HL-60 (cell line): ENCODE measurements at regions not wholly inside any gene's neighbourhood (a gene's known extent, or its start where the extent isn't known, plus 50 kb on each side); places are given as distances from the start of the nearest gene placed in this dataset.
"Not testable (repeated sequence)": the region's sequence is repeated elsewhere in the genome, so short reads cannot be mapped to it uniquely, and the experiment has no call there.

Source experiments
- DNase-seq, 2 experiments: peaks; one replicate each; pipeline ENCODE4 v3.0.0-alpha.2; 2010 to 2020; ENCODE audit warnings: low read depth in 1 of 2, low spot score in 1 of 2
- H3K27ac ChIP-seq: fragments of 250-450 bp; sonication (Bioruptor Pico); replicated peaks from 2 replicates; pipeline ENCODE4 v1.5.1; 2020; ENCODE audit warnings: mild to moderate bottlenecking, moderate library complexity
- H3K27me3 ChIP-seq: fragments of 250-450 bp; sonication (Bioruptor Pico); 2 replicates; pipeline ENCODE4 v1.5.1; 2021; ENCODE audit warnings: mild to moderate bottlenecking, moderate library complexity; ENCODE audit not compliant: insufficient read depth, poor library complexity, severe bottlenecking
- H3K4me3 ChIP-seq: replicated peaks from 2 replicates; pipeline ENCODE4 v1.5.1; 2011; ENCODE audit warnings: mild to moderate bottlenecking, control low read depth, low read length; ENCODE audit not compliant: insufficient read depth
- GABPA ChIP-seq: IDR thresholded peaks from 2 replicates; pipeline ENCODE4 v1.6.1; 2012; ENCODE audit warnings: low read depth
- POLR2AphosphoS5 ChIP-seq: IDR thresholded peaks from 2 replicates; pipeline ENCODE4 v1.6.1; 2012; ENCODE audit warnings: low read depth
- SPI1 ChIP-seq: IDR thresholded peaks from 2 replicates; pipeline ENCODE4 v1.6.1; 2012; ENCODE audit warnings: low read depth, mild to moderate bottlenecking, borderline replicate concordance
- TF ChIP-seq, protein P1 (sequence below): IDR thresholded peaks from 2 replicates; pipeline ENCODE4 v1.6.1; 2012; ENCODE audit warnings: low read depth; ENCODE audit not compliant: insufficient replicate concordance
- TF ChIP-seq, protein P2 (sequence below): IDR thresholded peaks from one replicate; pipeline ENCODE4 v1.5.1; 2011; ENCODE audit warnings: low read length, control low read depth, inconsistent platforms; ENCODE audit not compliant: insufficient read depth

DNA sequence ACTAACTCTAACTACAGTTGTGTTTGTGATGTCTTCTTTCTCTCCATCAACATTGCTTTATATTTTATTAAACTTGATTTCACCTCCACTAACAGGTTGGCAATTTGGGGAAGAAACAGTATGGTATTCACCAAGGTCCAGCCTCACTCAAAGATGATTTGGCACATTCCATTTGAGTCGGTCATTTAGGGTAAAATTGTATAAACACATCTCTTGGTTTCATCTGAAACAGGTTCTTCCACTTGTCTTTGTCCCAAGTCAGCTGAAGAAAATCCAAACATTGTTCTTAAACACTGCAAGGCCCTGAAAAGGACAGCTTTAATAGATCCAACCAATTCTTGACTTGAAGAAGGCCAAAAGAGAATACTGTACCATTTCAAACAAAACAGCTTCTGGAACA lies 104.9 kb upstream of the NT5E start:
- no peak overlapping the region for H3K4me3 ChIP-seq
- H3K27ac ChIP-seq, result no peak overlapping the region
- DNase-seq, result no peak
- peaks cover 2% of the 10 kb centered on the region for H3K27me3 ChIP-seq
- TF ChIP-seq GABPA, result no peak
- TF ChIP-seq SPI1, result no peak
- TF ChIP-seq, protein P1, sequence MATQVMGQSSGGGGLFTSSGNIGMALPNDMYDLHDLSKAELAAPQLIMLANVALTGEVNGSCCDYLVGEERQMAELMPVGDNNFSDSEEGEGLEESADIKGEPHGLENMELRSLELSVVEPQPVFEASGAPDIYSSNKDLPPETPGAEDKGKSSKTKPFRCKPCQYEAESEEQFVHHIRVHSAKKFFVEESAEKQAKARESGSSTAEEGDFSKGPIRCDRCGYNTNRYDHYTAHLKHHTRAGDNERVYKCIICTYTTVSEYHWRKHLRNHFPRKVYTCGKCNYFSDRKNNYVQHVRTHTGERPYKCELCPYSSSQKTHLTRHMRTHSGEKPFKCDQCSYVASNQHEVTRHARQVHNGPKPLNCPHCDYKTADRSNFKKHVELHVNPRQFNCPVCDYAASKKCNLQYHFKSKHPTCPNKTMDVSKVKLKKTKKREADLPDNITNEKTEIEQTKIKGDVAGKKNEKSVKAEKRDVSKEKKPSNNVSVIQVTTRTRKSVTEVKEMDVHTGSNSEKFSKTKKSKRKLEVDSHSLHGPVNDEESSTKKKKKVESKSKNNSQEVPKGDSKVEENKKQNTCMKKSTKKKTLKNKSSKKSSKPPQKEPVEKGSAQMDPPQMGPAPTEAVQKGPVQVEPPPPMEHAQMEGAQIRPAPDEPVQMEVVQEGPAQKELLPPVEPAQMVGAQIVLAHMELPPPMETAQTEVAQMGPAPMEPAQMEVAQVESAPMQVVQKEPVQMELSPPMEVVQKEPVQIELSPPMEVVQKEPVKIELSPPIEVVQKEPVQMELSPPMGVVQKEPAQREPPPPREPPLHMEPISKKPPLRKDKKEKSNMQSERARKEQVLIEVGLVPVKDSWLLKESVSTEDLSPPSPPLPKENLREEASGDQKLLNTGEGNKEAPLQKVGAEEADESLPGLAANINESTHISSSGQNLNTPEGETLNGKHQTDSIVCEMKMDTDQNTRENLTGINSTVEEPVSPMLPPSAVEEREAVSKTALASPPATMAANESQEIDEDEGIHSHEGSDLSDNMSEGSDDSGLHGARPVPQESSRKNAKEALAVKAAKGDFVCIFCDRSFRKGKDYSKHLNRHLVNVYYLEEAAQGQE, result no peak
- TF ChIP-seq POLR2AphosphoS5, result no peak
- TF ChIP-seq, protein P2, sequence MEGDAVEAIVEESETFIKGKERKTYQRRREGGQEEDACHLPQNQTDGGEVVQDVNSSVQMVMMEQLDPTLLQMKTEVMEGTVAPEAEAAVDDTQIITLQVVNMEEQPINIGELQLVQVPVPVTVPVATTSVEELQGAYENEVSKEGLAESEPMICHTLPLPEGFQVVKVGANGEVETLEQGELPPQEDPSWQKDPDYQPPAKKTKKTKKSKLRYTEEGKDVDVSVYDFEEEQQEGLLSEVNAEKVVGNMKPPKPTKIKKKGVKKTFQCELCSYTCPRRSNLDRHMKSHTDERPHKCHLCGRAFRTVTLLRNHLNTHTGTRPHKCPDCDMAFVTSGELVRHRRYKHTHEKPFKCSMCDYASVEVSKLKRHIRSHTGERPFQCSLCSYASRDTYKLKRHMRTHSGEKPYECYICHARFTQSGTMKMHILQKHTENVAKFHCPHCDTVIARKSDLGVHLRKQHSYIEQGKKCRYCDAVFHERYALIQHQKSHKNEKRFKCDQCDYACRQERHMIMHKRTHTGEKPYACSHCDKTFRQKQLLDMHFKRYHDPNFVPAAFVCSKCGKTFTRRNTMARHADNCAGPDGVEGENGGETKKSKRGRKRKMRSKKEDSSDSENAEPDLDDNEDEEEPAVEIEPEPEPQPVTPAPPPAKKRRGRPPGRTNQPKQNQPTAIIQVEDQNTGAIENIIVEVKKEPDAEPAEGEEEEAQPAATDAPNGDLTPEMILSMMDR, result no peak

DNA sequence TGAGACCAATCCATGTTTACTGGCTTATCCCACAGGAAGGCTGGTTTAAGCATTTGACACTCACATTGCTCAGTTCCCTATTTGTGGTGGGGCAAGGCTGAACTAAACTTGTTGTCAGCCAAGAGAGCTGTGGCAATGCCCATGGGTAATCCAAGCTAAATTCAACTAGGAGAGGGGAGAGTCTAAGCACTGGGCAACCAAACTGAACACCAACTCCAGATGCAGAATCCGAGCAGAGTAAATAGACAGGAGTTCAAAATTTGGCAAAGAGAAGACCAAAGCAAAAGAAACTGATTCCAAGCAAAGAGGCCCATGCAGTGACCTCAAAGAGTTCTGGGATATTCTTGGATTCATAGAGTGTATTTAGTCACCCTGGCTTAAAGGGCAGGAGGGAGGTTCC lies 106.5 kb upstream of the NT5E start:
- no peak overlapping the region for H3K4me3 ChIP-seq
- no peak for DNase-seq
- peaks cover 2% of the 10 kb centered on the region for H3K27me3 ChIP-seq
- TF ChIP-seq, protein P2, result no peak
- TF ChIP-seq POLR2AphosphoS5, result no peak
- no peak for TF ChIP-seq SPI1
- TF ChIP-seq GABPA, result no peak
- TF ChIP-seq, protein P1, result no peak
- no peak overlapping the region for H3K27ac ChIP-seq

DNA sequence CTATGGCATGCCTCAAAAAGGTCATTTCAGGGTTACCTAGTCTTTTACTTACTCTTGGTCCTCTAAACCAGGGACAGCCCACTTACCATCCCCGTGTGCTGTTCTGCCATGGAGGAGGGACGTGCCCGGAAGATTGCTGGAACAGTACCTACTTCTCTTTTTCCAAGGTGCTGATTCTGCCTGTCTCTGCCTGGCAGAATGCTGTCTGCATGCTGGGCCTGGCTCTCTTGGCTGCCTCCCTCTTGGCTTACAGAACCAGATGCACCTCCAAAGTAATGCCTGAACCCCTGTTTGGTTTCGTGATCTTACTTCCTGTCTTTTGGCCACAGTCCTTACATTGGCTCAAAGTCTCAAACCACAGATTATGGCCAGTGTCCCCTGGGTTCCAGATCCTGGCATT lies 120.7 kb upstream of the NT5E start:
- TF ChIP-seq, protein P2, result no peak
- no peak for TF ChIP-seq SPI1
- no peak for TF ChIP-seq GABPA
- TF ChIP-seq POLR2AphosphoS5, result no peak
- TF ChIP-seq, protein P1, result no peak

DNA sequence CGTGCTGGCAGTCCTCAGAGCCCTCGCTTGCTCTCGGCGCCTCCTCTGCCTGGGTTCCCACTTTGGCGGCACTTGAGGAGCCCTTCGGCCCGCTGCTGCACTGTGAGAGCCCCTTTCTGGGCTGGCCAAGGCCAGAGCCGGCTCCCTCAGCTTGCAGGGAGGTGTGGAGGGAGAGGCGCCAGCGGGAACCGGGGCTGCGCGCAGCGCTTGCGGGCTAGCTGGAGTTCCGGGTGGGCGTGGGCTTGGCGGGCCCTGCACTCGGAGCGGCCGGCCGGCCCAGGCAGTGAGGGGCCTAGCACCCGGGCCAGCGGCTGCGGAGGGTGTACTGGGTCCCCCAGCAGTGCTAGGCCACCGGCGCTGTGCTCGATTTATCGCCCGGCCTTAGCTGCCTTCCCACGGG lies 124.1 kb upstream of the NT5E start:
- not testable (repeated sequence) for H3K27ac ChIP-seq, H3K27me3 ChIP-seq, DNase-seq, H3K4me3 ChIP-seq

More for the DNA sequence above, 120.7 kb upstream of the NT5E start:
- Histone ChIP-seq H3K4me3 (no peak overlapping the region), H3K27ac (no peak overlapping the region), H3K27me3 (no peaks in the 10 kb centered on the region)
- no peak for DNase-seq
